H9 (cell line): ENCODE measurements at regions not wholly inside any gene's neighbourhood (a gene's known extent, or its start where the extent isn't known, plus 50 kb on each side); places are given as distances from the start of the nearest gene placed in this dataset.

Experiments used
- DNase-seq: peaks from one replicate; pipeline ENCODE4 v3.0.0-alpha.2; 2017
- H2AFZ ChIP-seq: one replicate; pipeline ENCODE4 v1.6.1; 2013; ENCODE audit warnings: mild to moderate bottlenecking, low read length, control low read depth, moderate library complexity
- H2AK5ac ChIP-seq: 2 replicates; pipeline ENCODE4 v1.6.1; 2013; ENCODE audit warnings: low read length, control low read depth, mixed read lengths; ENCODE audit not compliant: insufficient read length
- H2BK120ac ChIP-seq: one replicate; pipeline ENCODE4 v1.6.1; 2013; ENCODE audit warnings: low read depth, mild to moderate bottlenecking, low read length, control low read depth, inconsistent platforms; ENCODE audit not compliant: poor library complexity, severe bottlenecking
- H2BK12ac ChIP-seq: 2 replicates; pipeline ENCODE4 v1.6.1; 2013; ENCODE audit warnings: low read length, control low read depth, mixed read lengths, low read depth; ENCODE audit not compliant: insufficient read length
- H2BK15ac ChIP-seq: 2 replicates; pipeline ENCODE4 v1.6.1; 2013; ENCODE audit warnings: low read depth, low read length, control low read depth
- H2BK20ac ChIP-seq: one replicate; pipeline ENCODE4 v1.6.1; 2013; ENCODE audit warnings: low read depth, mild to moderate bottlenecking, low read length, control low read depth, inconsistent platforms; ENCODE audit not compliant: poor library complexity, severe bottlenecking
- H2BK5ac ChIP-seq: 2 replicates; pipeline ENCODE4 v1.6.1; 2013; ENCODE audit warnings: low read length, control low read depth, mixed read lengths; ENCODE audit not compliant: insufficient read length
- H3K14ac ChIP-seq: 2 replicates; pipeline ENCODE4 v1.6.1; 2013; ENCODE audit warnings: low read length, control low read depth; ENCODE audit not compliant: insufficient read depth
- H3K18ac ChIP-seq: 2 replicates; pipeline ENCODE4 v1.6.1; 2013; ENCODE audit warnings: low read depth, mild to moderate bottlenecking, mixed read lengths, low read length, control low read depth; ENCODE audit not compliant: insufficient read length
- H3K23ac ChIP-seq: 2 replicates; pipeline ENCODE4 v1.6.1; 2013; ENCODE audit warnings: low read length, control low read depth, mixed read lengths, low read depth; ENCODE audit not compliant: insufficient read length
- H3K23me2 ChIP-seq: 2 replicates; pipeline ENCODE4 v1.6.1; 2013; ENCODE audit warnings: low read depth, mild to moderate bottlenecking, mixed read lengths, low read length, control low read depth; ENCODE audit not compliant: insufficient read length, poor library complexity, severe bottlenecking
- H3K27ac ChIP-seq: 2 replicates; pipeline ENCODE4 v1.5.1; 2013; ENCODE audit warnings: low read length, control low read depth, mixed read lengths, low read depth; ENCODE audit not compliant: insufficient read length
- H3K27me3 ChIP-seq: 2 replicates; pipeline ENCODE4 v1.6.1; 2013; ENCODE audit warnings: low read length, control low read depth, inconsistent platforms; ENCODE audit not compliant: insufficient read depth
- H3K4ac ChIP-seq: 2 replicates; pipeline ENCODE4 v1.6.1; 2013; ENCODE audit warnings: low read depth, mild to moderate bottlenecking, control low read depth, inconsistent platforms, low read length, moderate library complexity
- H3K4me1 ChIP-seq: 2 replicates; pipeline ENCODE4 v1.6.1; 2013; ENCODE audit warnings: low read length, control low read depth, inconsistent platforms; ENCODE audit not compliant: insufficient read depth
- H3K4me2 ChIP-seq: 2 replicates; pipeline ENCODE4 v1.6.1; 2013; ENCODE audit warnings: low read length, control low read depth, mixed read lengths; ENCODE audit not compliant: insufficient read length, insufficient read depth
- H3K56ac ChIP-seq: 2 replicates; pipeline ENCODE4 v1.6.1; 2013; ENCODE audit warnings: low read depth, mild to moderate bottlenecking, mixed read lengths, low read length, control low read depth; ENCODE audit not compliant: insufficient read length
- H3K79me1 ChIP-seq: 2 replicates; pipeline ENCODE4 v1.6.1; 2013; ENCODE audit warnings: low read depth, mild to moderate bottlenecking, moderate library complexity, low read length, control low read depth, inconsistent platforms; ENCODE audit not compliant: insufficient read depth, poor library complexity, severe bottlenecking
- H3K79me2 ChIP-seq: 2 replicates; pipeline ENCODE4 v1.6.1; 2013; ENCODE audit warnings: low read length, control low read depth, inconsistent platforms; ENCODE audit not compliant: insufficient read depth
- H3K9ac ChIP-seq: 2 replicates; pipeline ENCODE4 v1.6.1; 2013; ENCODE audit warnings: low read length, control low read depth, mixed read lengths; ENCODE audit not compliant: insufficient read length; ENCODE audit errors: extremely low read depth
- H3K9me3 ChIP-seq: one replicate; pipeline ENCODE4 v1.6.1; 2013; ENCODE audit warnings: low read depth, low read length, inconsistent platforms; ENCODE audit not compliant: control insufficient read depth
- H3T11ph ChIP-seq: one replicate; pipeline ENCODE4 v1.6.1; 2013; ENCODE audit warnings: mild to moderate bottlenecking, low read length, control low read depth, inconsistent platforms
- H4K20me1 ChIP-seq: one replicate; pipeline ENCODE4 v1.6.1; 2013; ENCODE audit not compliant: control insufficient read depth, insufficient read length, insufficient read depth
- H4K5ac ChIP-seq: 2 replicates; pipeline ENCODE4 v1.6.1; 2013; ENCODE audit warnings: low read depth, mild to moderate bottlenecking, mixed read lengths, low read length, control low read depth; ENCODE audit not compliant: insufficient read length
- H4K8ac ChIP-seq: replicated peaks from 2 replicates; pipeline ENCODE4 v1.6.1; 2013; ENCODE audit warnings: low read length, control low read depth, mixed read lengths, low read depth; ENCODE audit not compliant: insufficient read length
- H4K91ac ChIP-seq: 2 replicates; pipeline ENCODE4 v1.6.1; 2013; ENCODE audit warnings: low read depth, mild to moderate bottlenecking, moderate library complexity, mixed read lengths, low read length, control low read depth; ENCODE audit not compliant: insufficient read length
- H3K27ac Mint-ChIP-seq, 3 experiments: 2 replicates in 2 of 3; 3 replicates in 1 of 3; pipeline ENCODE4 v1.8.0; 2020 to 2021; ENCODE audit warnings: mixed read lengths in 3 of 3, mild to moderate bottlenecking in 1 of 3, moderate library complexity in 1 of 3
- H3K27me3 Mint-ChIP-seq: 2 replicates; pipeline ENCODE4 v1.8.0; 2021; ENCODE audit warnings: low read depth, mild to moderate bottlenecking, moderate library complexity, mixed read lengths
- H3K36me3 Mint-ChIP-seq, 3 experiments: 2 replicates in 2 of 3; 3 replicates in 1 of 3; pipeline ENCODE4 v1.8.0; 2020 to 2021; ENCODE audit warnings: low read depth in 3 of 3, mixed read lengths in 3 of 3; ENCODE audit not compliant: insufficient read depth in 1 of 3
- H3K4me1 Mint-ChIP-seq, 2 experiments: 2 replicates each; pipeline ENCODE4 v1.8.0; 2020; ENCODE audit warnings: mixed read lengths in 2 of 2
- H3K4me3 Mint-ChIP-seq, 2 experiments: 2 replicates in 1 of 2; 3 replicates in 1 of 2; pipeline ENCODE4 v1.8.0; 2020 to 2021; ENCODE audit warnings: mild to moderate bottlenecking in 2 of 2, mixed read lengths in 2 of 2, moderate library complexity in 1 of 2
- H3K9me3 Mint-ChIP-seq, 2 experiments: 2 replicates in 1 of 2; 3 replicates in 1 of 2; pipeline ENCODE4 v1.8.0; 2020; ENCODE audit warnings: mild to moderate bottlenecking in 2 of 2, mixed read lengths in 2 of 2, moderate library complexity in 1 of 2
- WGBS: extraction: QIAGEN DNeasy Blood & Tissue Kit; methylation state at CpG from one replicate; pipeline ENCODE4 v1.1.7; 2013; ENCODE audit warnings: missing lambda C conversion rate, low lambda C conversion rate, mixed read lengths; ENCODE audit not compliant: insufficient read length; ENCODE audit errors: extremely low coverage; 5-methylcytosine and 5-hydroxymethylcytosine counted together
- TF ChIP-seq, protein P1 (sequence below): fragments of 200-600 bp; sonication (generic); conservative IDR thresholded peaks from 3 replicates; pipeline ENCODE4 v1.8.0; 2021; ENCODE audit warnings: antibody characterized with exemption, mild to moderate bottlenecking

DNA sequence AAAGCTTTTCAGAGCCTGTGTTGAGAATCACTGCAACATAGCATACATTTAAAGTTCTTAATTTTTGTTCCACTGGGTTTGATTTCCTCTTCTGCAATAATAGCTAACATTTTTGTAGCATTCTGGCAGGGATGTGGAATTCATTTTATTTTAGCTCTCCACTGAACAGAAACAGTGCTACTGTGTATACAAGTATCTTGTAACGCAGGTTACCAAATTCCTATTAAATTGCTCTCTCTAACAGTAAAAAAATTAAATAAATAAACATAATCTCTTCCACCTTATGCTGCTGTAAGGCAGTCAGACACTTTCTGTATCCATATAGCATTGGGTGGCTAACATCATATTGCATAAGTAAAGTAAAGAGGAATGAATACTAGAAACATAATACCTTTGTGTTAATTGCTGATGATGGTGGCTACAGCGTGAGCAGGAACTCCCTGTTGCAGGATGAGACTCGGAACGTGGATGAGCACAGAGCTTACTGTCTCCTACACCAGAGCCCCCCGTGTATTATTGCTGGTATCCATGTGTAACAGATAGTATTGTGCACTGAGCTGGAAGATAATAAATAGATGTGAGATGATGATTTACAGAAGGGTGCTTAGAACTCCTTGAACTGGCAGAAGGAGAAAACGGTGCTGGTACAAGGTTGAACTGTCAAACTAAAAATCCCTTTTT is 276.9 kb upstream of the SNX7 start:
- no peak overlapping the region for H4K91ac ChIP-seq
- H3K4me1 ChIP-seq = no peaks in the 10 kb centered on the region
- H3T11ph ChIP-seq = no peak overlapping the region
- H3K18ac ChIP-seq = no peak overlapping the region
- H3K9me3 ChIP-seq = no peaks in the 10 kb centered on the region
- no peak overlapping the region for H3K27ac Mint-ChIP-seq
- H3K79me1 ChIP-seq = no peaks in the 10 kb centered on the region
- no peak overlapping the region for H2AK5ac ChIP-seq
- H3K36me3 Mint-ChIP-seq = no peaks in the 10 kb centered on the region
- no peak overlapping the region for H3K4me2 ChIP-seq
- H3K27ac ChIP-seq = no peak overlapping the region
- H3K9me3 Mint-ChIP-seq = no peaks in the 10 kb centered on the region
- TF ChIP-seq, protein P1, sequence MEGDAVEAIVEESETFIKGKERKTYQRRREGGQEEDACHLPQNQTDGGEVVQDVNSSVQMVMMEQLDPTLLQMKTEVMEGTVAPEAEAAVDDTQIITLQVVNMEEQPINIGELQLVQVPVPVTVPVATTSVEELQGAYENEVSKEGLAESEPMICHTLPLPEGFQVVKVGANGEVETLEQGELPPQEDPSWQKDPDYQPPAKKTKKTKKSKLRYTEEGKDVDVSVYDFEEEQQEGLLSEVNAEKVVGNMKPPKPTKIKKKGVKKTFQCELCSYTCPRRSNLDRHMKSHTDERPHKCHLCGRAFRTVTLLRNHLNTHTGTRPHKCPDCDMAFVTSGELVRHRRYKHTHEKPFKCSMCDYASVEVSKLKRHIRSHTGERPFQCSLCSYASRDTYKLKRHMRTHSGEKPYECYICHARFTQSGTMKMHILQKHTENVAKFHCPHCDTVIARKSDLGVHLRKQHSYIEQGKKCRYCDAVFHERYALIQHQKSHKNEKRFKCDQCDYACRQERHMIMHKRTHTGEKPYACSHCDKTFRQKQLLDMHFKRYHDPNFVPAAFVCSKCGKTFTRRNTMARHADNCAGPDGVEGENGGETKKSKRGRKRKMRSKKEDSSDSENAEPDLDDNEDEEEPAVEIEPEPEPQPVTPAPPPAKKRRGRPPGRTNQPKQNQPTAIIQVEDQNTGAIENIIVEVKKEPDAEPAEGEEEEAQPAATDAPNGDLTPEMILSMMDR = no peak
- no peaks in the 10 kb centered on the region for H4K20me1 ChIP-seq
- no peak overlapping the region for H2BK12ac ChIP-seq
- no peaks in the 10 kb centered on the region for H3K4me1 Mint-ChIP-seq
- H3K14ac ChIP-seq = no peak overlapping the region
- no peak overlapping the region for H2BK15ac ChIP-seq
- no peak overlapping the region for H2BK5ac ChIP-seq
- no peak overlapping the region for H3K56ac ChIP-seq
- H3K23ac ChIP-seq = no peak overlapping the region
- no peak overlapping the region for H3K4ac ChIP-seq
- no peaks in the 10 kb centered on the region for H3K79me2 ChIP-seq
- no peak overlapping the region for H4K8ac ChIP-seq
- H2AFZ ChIP-seq = no peak overlapping the region
- no peak for DNase-seq
- H2BK20ac ChIP-seq = no peak overlapping the region
- no CpG with 5 or more reads among the region's 6 CpGs for WGBS
- no peak overlapping the region for H2BK120ac ChIP-seq
- no peaks in the 10 kb centered on the region for H3K27me3 Mint-ChIP-seq
- H3K4me3 Mint-ChIP-seq = no peak overlapping the region
- no peaks in the 10 kb centered on the region for H3K23me2 ChIP-seq
- no peak overlapping the region for H4K5ac ChIP-seq
- H3K27me3 ChIP-seq = no peaks in the 10 kb centered on the region
- H3K9ac ChIP-seq = no peak overlapping the region
